PFSK-1 (cell line): ENCODE measurements at regions not wholly inside any gene's neighbourhood (a gene's known extent, or its start where the extent isn't known, plus 50 kb on each side); places are given as distances from the start of the nearest gene placed in this dataset.

Source experiments
- POLR2AphosphoS5 ChIP-seq: IDR thresholded peaks from 2 replicates; pipeline ENCODE4 v1.6.1; 2012; ENCODE audit warnings: low read depth, mild to moderate bottlenecking, control low read depth, low read length, moderate library complexity
- REST ChIP-seq, 2 experiments: IDR thresholded peaks; 2 replicates each; pipeline versions ENCODE4 v1.6.1 to v1.8.0; 2011 to 2012; ENCODE audit warnings: low read depth in 2 of 2, low read length in 2 of 2, control low read depth in 1 of 2, inconsistent platforms in 1 of 2, mild to moderate bottlenecking in 1 of 2, moderate library complexity in 1 of 2; ENCODE audit not compliant: insufficient read depth in 1 of 2
- SIN3A ChIP-seq: IDR thresholded peaks from 2 replicates; pipeline ENCODE4 v1.6.1; 2012; ENCODE audit warnings: mild to moderate bottlenecking, low read length, moderate library complexity, borderline replicate concordance; ENCODE audit not compliant: insufficient read depth
- TAF1 ChIP-seq: IDR thresholded peaks from 2 replicates; pipeline ENCODE4 v1.6.1; 2012; ENCODE audit warnings: low read length, control low read depth, borderline replicate concordance; ENCODE audit not compliant: insufficient read depth

- TF ChIP-seq POLR2AphosphoS5 (no peak), TAF1 (no peak), SIN3A (no peak), REST (IDR thresholded peaks at IDR 0.05; ENCODE audit: insufficient read depth in 1 of 2, low read depth in 2 of 2, low read length in 2 of 2) (no peak)
Measured at GRCh38 chr12:126772171-126772864, 1494.7 kb upstream of the TMEM132C start.
